HG03175 (cell line): ENCODE measurements at regions not wholly inside any gene's neighbourhood (a gene's known extent, or its start where the extent isn't known, plus 50 kb on each side); places are given as distances from the start of the nearest gene placed in this dataset.

Experiments
- ATAC-seq: cut with Tn5 transposase; IDR thresholded peaks from one replicate; pipeline ENCODE4 v1.9.1; 2021; ENCODE audit warnings: mild to moderate bottlenecking, moderate library complexity; ENCODE audit not compliant: unreplicated experiment

GRCh38 chr12:97921979-97922722 lies 459.5 kb downstream of the RMST start:
- no peak for ATAC-seq

- ATAC-seq = no peak
Observed at GRCh38 chr12:97923546-97923945, 460.9 kb downstream of the RMST start.

- ATAC-seq = no peak
Observed at GRCh38 chr12:97924122-97924521, 461.5 kb downstream of the RMST start.

GRCh38 chr12:97927977-97928376 lies 465.4 kb downstream of the RMST start:
- no peak for ATAC-seq

DNA sequence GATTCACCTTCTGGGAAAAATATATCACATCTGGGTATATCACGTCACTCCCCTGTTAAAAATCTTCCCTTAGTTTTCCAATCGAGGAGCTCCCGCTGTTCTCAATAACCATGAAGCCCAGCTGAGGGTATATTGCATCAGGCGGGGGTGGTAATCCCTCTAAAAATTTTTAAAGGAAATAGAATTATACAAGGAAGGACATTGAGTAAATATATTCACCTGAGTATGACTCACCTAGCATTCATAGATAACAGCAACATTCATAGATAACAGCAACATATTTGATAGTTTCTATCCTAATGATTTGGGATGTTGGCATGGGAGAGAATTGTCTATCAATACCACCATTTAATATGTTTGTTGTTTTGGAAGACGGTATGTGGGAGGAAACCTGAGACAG lies 473.6 kb downstream of the RMST start:
- ATAC-seq = no peak

GRCh38 chr12:97938031-97938430 lies 475.4 kb downstream of the RMST start:
- no peak for ATAC-seq

DNA sequence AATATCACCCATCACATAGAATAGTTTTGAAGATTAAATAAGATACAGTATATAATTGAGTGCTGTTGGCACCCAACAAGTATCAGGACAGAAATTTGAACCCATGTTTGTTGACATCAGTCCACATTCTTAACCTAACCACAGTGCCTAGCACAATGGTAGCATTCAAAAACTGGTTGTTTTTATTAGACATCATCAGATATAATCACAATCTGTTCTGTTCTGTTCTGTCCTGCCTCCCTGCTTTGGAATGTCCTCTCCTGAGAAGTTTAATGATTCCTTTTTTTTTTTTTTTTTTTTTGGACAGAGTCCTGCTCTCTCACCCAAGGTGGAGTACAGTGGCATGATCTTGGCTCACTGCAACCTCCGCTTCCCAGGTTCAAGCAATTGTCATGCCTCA lies 476.6 kb downstream of the RMST start:
- no peak for ATAC-seq

- ATAC-seq = no peak
Observed at GRCh38 chr12:97940105-97940504, 477.5 kb downstream of the RMST start.

DNA sequence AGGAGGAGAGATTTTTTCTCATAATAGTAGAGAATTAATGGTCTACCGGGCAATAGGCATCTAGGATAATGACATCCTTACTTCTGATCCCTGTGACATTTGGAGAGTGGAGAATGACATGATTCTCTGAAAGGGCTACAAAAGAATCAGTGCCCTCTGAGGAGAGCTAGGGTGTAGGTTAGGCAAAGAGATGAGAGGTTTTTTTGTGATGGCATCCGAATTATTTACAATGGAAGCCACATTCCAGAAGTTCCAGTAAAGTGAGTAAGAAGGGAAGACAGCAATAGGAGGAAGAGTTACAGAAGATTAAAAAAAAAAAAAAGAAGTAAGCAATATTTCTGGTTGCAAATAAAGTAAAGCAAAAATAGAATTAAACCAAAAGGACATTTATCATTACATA lies 478.0 kb downstream of the RMST start:
- ATAC-seq = no peak

GRCh38 chr12:97941686-97942354 lies 479.2 kb downstream of the RMST start:
- no peak for ATAC-seq

DNA sequence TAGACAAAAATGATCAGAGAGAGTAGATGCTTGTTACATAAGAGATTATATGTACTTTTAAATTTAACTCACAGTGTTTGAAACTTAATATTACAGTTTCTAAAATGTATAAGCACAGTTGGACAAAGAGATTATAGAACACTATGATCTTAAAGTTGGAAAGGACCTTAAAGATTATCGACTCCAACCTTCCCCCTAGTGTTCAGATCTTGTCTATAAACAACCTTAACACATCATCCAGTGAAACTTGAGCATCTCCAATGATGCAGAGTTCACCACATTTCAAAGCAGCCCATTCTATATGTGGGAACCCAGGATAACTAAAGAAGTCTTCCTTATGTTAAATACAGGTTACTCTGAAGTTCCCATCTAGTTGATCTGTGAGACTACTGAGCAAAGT lies 480.8 kb downstream of the RMST start:
- no peak for ATAC-seq

- ATAC-seq = no peak
Observed at GRCh38 chr12:97944576-97944975, 482.0 kb downstream of the RMST start.

DNA sequence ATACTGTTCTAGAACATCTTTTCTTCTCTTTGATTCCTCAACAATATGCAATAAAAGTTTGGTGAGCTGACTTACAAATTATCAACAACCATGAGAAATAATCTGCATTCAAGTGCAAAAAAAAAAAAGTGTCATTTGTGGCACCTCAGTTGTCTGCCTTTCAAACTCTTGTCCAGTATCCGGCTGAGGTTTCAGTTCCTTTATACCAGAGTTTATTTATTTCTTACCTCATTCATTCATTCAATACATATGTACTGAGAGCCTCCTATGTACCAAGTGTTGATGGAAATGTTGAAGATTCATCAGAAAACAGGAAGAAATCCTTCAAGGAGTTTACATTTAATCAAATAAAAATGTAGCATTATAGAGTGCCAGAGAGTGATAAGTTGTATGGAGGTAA lies 484.1 kb downstream of the RMST start:
- no peak for ATAC-seq

DNA sequence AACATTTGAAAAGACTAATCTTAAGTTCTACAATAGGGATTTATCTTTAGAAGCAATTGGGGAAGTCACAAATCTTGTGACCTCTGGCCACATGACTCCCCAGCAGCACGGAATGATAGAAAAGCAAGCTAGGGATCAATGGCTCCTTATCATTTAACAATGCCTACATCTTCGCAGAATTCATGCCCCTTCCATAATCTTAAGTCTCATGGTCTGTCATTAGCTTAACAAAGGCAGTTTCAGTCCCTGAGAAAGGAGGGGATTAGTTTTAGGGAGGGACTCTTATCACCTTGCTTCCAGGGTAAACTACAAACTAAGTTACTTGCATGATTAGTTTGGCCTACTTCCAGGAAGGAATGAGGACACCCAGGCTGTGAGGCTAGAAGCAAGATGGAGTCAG lies 486.0 kb downstream of the RMST start:
- ATAC-seq = no peak

DNA sequence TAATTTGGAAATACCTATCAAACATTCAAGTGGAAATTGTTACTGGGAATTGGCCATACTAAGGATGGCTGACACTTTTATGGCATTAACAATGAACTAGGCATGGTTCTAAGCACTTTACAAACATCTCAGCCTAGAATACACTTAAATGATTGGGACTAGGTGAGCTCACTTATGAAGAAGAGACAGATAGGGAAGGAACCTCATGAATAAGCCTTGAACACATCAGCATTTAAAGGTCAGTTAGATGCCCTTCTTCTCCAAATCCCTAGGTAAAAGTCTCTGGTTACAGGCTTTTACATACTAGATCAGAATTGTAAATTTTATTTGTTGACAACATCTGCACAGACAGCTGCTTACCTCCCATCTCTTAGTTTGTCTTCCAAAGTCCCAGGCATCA lies 488.6 kb downstream of the RMST start:
- ATAC-seq = no peak

- ATAC-seq = no peak
Observed at GRCh38 chr12:97951717-97952116, 489.1 kb downstream of the RMST start.

- no peak for ATAC-seq
Observed at GRCh38 chr12:97957109-97957508, 494.5 kb downstream of the RMST start.

DNA sequence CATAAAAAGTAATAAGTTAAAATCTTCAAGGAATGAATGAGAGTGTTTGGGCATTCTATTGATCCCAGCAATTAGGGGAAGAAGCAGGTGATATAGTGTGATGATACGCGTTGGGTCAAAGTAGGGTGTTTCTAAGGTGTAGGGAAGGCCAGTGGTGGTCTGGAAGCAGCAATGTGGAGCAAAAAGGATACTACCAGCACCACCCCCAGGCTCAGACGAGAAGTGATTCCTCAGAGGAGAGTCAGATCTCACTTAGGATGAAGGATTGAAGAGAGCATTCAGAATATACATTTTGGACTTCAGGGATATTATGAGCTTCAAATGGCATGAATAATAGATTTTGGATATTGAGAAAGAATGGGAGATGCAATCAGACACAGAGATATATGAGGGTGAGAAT lies 497.6 kb downstream of the RMST start:
- ATAC-seq = no peak

- ATAC-seq = peak; percentile 81
Observed at GRCh38 chr12:97960741-97961608, 498.4 kb downstream of the RMST start.

DNA sequence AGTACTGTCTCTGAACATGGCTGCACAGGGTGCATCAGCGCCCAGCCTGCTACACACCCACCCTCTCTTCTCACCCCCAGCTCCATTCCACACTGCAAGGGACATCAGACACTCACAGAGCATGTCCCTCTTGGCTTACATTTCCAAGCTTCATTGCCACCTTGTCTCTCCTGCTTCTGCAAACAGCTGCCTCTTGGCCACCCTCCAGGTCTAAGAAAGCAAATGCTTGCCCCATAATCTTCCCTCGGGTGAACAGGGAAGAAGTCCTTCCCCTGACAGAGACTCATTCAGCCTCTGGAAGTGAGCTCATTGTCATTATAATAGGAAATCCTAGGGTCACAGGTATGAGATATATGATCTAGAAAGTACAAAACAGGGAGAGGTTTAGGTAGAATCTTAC lies 505.2 kb downstream of the RMST start:
- no peak for ATAC-seq

DNA sequence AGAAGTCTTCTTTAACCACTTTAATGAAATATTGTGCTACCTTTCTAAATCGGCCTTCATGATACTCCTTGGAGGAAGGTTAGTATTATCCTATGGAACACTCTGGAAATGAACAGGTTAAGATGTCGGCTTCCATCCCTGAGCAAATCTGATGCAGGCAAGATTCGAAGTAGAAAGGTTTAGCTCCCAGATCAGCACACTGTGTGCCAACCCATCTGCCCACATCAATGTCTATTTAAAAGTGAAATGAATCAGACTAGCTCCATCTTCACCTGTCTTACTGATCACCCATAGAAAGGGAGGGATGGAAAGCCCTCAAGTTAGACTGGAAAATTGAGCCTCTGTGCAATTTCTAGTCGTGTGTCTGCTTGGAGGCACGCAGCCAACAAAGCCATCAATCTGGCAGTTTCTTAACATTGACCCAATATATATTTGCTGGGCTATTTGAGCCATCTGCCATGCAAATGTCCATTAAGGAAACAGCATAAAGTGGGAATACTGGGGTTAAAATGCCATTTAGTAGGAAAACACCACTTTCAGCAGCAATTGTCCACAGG lies 506.1 kb downstream of the RMST start:
- ATAC-seq = no peak
